ENCODE measurements at regions not wholly inside any gene's neighbourhood (a gene's known extent, or its start where the extent isn't known, plus 50 kb on each side); places are given as distances from the start of the nearest gene placed in this dataset.
A peak's percentile ranks its signal among the peaks of the same experiment; 100 is the strongest.
"Not testable (repeated sequence)": the region's sequence is repeated elsewhere in the genome, so short reads cannot be mapped to it uniquely, and the experiment has no call there.

DNA sequence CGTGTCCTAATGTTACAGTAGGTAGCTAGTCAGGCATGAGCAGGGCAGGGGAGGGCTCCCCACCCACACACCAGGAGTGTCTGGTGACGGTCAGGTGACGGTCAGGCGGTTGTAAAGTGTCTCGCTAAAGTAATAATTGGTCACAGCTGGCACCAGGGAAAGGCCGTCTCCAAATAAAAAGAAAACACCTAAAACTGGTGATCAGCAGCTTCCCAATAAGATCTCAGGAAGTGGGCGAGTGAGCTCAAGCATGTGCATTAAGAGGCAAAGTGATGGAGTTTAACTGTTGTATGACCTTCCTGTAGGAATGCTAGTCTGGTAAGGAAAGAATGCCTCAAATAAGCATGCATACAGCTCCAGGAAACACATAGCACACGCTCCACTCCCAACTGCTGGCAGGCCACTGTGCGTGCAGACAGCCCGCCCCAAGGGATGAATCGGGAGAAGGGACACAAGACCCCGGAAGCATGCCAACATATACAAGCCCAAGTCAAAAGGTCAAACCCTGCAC is 177.1 kb downstream of the RNF144A start:
- in situ Hi-C loops (cut with HindIII; ENCODE audit: low pct_unique_long_range_greater_than_20kb, low sequenced_read_pairs), result no loop called here
- peak in 1 of 2 experiments; percentile 23 for DNase-seq (ENCODE audit: low read depth in 1 of 2, low spot score in 1 of 2)
- TF ChIP-seq JUND (IDR thresholded peaks at IDR 0.05; ENCODE audit: low read depth), result no peak

DNA sequence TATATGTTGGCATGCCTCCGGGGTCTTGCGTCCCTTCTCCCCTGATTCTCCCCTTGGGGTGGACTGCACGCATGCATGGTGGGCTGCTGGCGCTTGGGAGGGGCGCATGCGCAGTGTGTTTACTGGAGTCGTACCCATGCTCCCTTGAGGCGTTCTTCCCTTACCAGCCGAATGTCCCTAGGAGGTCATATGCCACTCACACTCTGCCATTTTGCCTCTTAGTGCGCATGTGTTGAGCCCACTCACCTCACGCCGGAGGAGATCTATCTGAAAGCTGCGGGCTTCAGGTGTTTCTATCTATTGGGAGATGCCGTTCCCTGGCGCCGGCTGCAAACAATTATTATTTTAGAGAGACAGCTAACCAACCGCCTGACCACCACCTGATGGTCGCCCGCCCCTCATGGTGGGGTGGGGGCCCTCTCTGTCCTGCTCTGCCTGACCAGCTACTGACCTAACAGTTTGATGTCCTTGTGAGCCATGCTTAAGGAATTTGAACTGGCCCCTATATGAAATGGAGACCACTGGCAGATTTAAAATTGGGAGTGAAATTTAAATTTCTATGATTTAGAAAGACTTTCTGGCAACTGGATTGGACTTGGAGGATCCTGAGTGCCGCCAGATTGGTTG is 179.6 kb downstream of the RNF144A start:
- in situ Hi-C loops (cut with HindIII; ENCODE audit: low pct_unique_long_range_greater_than_20kb, low sequenced_read_pairs), result no loop called here
- DNase-seq (ENCODE audit: low read depth in 1 of 2, low spot score in 1 of 2), result no peak
- no peak for TF ChIP-seq JUND (IDR thresholded peaks at IDR 0.05; ENCODE audit: low read depth)

DNA sequence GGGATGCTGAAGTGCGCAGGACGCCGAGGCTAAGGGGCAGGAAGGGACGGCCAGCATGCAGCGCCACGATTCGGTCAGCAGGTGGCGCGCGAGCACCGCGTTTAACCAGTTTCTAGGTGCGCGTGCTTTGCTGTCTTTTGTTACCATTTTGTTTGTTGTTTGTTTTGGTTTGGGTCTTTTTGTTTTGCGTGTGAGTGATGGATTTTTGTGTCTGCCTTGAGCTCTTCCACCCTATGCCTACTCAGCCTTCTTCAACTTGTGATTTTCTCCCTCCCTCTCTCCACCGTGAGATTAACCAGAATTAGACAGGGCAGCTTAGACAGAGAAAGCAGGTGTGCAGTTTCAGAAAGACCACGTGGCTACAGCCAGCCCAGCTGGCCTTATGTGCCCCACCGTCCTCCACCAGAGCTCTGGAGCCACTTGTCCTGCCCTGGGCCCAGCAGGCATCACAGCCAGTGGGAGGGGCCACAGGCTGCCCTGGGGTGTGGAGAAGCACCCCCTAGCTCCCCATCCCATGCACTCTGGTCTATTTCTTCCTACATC is 180.2 kb downstream of the RNF144A start:
- TF ChIP-seq JUND (IDR thresholded peaks at IDR 0.05; ENCODE audit: low read depth), result no peak
- DNase-seq (ENCODE audit: low read depth in 1 of 2, low spot score in 1 of 2), result peak; percentile 33 to 65
- in situ Hi-C loops (cut with HindIII; ENCODE audit: low pct_unique_long_range_greater_than_20kb, low sequenced_read_pairs), result no loop called here

DNA sequence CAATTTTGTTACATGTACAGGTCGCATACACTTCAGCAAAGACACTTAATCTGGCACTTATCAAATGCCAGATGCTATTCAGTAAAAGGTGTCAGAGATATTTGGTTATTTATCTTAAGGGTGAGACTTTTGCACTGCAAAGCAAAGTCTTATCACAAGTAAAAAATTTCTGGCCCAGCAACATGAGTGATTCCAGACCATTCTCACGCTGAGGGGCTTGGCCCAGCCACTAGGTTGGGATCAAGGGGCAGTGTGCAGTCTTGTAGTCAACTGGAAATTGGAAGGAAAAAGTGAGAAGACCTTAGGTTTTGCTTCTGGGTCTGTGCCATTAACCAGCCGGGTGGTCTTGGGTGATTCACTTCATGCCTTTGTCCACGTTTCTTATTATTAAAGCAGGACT is 181.6 kb downstream of the RNF144A start:
- no peak for TF ChIP-seq JUND (IDR thresholded peaks at IDR 0.05; ENCODE audit: low read depth)
- DNase-seq (ENCODE audit: low read depth in 1 of 2, low spot score in 1 of 2), result no peak
- in situ Hi-C loops (cut with HindIII; ENCODE audit: low pct_unique_long_range_greater_than_20kb, low sequenced_read_pairs), result no loop called here

DNA sequence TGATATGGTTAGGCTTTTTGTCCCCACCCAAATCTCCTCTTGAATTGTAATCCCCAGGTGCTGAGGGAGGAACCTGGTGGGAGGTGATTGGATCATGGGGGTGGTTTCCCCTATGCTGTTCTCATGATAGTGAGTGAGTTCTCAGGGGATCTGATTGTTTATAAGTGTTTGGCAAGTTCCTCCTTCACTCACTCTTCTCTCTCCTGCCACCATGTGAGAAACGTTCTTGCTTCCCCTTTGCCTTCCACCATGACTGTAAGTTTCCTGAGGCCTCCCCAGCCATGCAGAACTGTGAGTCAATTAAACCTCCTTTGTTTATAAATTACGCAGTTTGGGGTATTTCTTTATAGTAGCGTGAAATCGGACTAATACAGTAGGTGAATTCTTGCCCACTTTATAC is 182.5 kb downstream of the RNF144A start:
- DNase-seq (ENCODE audit: low read depth in 1 of 2, low spot score in 1 of 2); in situ Hi-C loops (cut with HindIII; ENCODE audit: low pct_unique_long_range_greater_than_20kb, low sequenced_read_pairs): not testable (repeated sequence)

DNA sequence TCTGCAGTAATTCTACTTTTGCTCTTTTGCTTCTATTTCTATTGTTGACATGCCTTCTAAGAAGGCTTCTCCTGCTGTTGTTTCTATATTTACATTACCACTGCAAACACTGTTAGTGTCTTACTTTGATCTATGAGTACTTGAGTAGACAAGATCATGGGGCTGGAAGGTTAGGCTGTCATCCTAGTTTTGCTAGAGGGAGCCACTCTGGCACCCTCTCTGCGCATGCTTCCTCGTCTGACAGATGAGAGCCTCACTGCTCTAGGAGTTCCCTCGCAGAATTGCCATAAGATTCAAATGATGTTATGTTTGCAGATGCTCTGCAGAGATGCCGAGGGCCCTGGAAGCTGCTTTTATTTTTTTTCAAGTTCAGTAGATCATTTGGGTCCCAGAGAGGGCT is 185.6 kb downstream of the RNF144A start:
- no peak for DNase-seq (ENCODE audit: low read depth in 1 of 2, low spot score in 1 of 2)
- in situ Hi-C loops (cut with HindIII; ENCODE audit: low pct_unique_long_range_greater_than_20kb, low sequenced_read_pairs), result no loop called here
- TF ChIP-seq JUND (IDR thresholded peaks at IDR 0.05; ENCODE audit: low read depth), result no peak

DNA sequence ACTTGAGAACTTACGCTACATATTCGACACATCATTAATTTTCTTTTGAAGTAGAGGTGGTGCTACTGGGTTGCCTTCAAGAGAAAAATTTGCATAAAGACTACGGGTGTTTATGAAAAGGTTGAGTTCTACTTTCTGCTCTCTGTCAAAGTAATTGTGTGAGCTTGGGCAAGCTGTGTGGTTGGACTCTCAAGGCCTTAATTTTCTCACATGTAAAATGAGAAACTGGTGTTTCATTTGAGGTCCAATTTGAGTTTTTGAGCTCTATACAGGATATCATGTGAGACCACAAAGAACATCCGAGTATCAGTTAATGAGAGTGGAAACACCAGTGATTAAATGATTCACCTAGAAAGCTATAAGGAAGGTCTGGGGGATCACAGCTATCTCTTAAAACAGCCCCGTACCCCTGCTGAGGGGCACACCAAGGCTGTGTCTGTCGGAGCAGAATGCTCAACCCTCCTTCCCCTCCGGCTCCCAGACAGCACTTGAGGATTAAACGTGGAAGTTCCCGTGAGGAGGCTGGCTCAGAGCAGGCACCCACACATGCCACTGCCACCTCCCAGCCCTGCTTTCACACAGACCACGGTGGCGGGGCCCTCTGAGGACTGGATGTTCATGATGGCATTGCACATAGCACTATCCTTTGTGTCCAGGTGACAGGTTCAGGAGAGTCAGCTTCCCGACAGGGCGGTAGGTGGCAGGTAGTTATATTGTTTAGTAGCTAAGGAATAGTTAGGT is 191.8 kb downstream of the RNF144A start:
- in situ Hi-C loops (cut with HindIII; ENCODE audit: low pct_unique_long_range_greater_than_20kb, low sequenced_read_pairs), result no loop called here
- no peak for DNase-seq (ENCODE audit: low read depth in 1 of 2, low spot score in 1 of 2)
- no peak for TF ChIP-seq JUND (IDR thresholded peaks at IDR 0.05; ENCODE audit: low read depth)

DNA sequence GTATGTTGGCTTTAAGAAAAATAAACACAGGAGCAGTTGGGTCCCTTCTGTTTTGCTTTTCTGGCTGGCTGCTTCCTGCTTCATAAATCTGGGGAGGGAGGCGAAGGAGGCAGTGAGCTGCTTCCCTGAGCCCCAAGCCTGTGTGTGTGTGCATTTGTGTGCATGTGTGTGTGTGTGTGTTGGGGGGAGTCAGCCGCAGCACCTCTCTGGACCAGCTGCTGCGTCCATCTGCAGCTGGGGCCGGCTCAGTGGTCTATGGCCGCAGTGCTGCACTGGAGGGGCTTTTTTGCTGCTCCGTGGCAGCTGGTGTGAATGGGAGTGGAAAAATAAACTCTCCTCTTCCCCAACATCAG is 192.3 kb downstream of the RNF144A start:
- DNase-seq (ENCODE audit: low read depth in 1 of 2, low spot score in 1 of 2), result no peak
- in situ Hi-C loops (cut with HindIII; ENCODE audit: low pct_unique_long_range_greater_than_20kb, low sequenced_read_pairs), result no loop called here
- no peak for TF ChIP-seq JUND (IDR thresholded peaks at IDR 0.05; ENCODE audit: low read depth)

DNA sequence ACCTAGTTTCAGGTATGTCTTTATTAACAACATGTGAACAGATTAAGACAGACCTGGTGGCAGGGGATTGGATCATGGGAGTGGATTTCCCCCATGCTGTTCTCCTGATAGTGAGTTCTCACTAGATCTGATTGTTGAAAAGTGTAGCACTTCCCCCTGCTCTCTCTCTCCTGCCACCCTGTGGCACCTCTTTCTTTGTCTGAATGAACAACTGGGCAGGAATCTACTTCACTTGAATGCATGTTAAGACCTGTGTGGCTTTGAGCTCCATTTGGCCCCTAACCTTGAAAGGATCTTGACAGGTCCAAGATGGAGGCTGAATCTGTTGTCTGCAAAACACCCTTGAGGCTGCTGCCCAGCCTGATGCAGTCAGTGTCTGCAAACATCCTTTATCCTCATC is 194.4 kb downstream of the RNF144A start:
- in situ Hi-C loops (cut with HindIII; ENCODE audit: low pct_unique_long_range_greater_than_20kb, low sequenced_read_pairs), result no loop called here
- no peak for TF ChIP-seq JUND (IDR thresholded peaks at IDR 0.05; ENCODE audit: low read depth)
- DNase-seq (ENCODE audit: low read depth in 1 of 2, low spot score in 1 of 2), result peak in 1 of 2 experiments; percentile 39

DNA sequence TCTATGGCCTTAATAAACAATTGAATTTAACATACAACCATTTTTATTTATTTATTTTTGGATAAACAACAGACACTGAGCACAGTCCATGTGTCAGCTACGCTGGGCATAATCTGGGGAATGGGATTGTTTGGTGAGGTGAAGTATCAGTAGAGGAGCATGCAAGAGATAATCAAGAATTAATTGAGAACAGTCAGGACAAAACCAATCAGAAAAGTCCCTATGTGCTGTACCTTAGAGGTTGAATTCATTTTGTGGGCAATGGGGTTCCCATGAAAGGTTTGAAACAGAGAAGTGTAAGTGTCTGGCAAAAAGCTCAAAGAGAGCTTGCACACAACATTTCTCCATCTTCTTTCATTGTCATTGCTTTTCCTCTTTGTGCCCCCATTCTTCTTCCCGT is 198.2 kb downstream of the RNF144A start:
- TF ChIP-seq JUND (IDR thresholded peaks at IDR 0.05; ENCODE audit: low read depth), result no peak
- in situ Hi-C loops (cut with HindIII; ENCODE audit: low pct_unique_long_range_greater_than_20kb, low sequenced_read_pairs), result no loop called here
- no peak for DNase-seq (ENCODE audit: low read depth in 1 of 2, low spot score in 1 of 2)

DNA sequence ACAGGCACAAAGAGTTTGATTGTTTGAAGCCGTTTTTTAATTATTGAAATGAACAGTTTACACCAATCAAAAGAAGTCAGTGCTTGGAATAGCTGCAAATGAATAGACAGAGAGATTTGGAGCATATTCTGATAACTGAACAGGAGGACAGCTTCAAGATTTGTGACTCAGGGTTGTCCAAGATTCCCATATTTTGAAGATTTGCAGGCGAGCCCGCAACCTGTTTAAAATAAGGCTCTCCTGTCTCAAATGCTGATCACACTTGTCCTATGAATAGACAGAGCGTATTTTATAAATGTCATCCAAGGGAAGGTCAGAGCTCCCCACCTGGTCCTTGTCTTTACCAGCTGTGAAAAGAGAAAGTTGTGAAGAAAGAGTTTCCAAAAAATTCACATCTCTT is 198.7 kb downstream of the RNF144A start:
- DNase-seq (ENCODE audit: low read depth in 1 of 2, low spot score in 1 of 2), result no peak
- in situ Hi-C loops (cut with HindIII; ENCODE audit: low pct_unique_long_range_greater_than_20kb, low sequenced_read_pairs), result no loop called here
- TF ChIP-seq JUND (IDR thresholded peaks at IDR 0.05; ENCODE audit: low read depth), result no peak

DNA sequence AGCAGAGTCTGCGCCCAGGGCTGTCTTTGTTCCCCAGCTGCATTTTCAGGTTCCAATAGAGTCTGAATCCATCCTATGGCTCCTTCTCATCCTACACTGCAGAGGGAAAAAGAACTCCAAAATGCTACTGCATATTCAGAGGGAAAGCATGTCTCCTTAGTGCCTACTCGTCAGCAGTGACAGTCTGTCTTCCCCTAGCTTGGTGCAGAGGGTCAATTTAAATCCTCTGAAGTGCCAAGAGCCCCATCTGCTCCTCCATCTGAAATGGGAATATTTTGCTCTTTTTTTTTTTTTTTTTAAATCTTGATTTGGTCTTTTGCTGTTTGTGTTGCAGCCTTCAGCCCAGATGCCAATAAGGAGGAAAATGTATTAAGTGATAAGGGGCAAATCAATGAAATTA is 199.3 kb downstream of the RNF144A start:
- TF ChIP-seq JUND (IDR thresholded peaks at IDR 0.05; ENCODE audit: low read depth), result no peak
- in situ Hi-C loops (cut with HindIII; ENCODE audit: low pct_unique_long_range_greater_than_20kb, low sequenced_read_pairs), result no loop called here
- DNase-seq (ENCODE audit: low read depth in 1 of 2, low spot score in 1 of 2), result no peak

DNA sequence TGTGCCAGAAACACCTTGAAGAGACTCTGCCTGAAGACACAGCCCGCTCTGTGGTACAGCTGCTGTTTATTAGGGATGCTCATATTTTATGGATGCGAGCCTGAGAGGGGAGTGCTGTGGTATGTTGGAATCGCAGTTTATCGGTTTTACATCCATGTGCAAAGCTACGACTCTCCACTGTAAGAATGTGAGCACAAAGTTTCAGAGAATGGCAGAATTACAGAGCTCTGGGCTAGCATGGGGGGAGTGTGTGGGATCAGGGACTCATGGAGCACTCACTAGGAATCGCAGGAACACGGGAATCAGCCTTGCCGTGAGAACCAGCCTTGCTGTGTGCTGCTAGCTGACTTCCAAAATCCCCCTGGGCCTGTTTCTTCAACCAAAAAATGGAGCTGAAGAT is 199.9 kb downstream of the RNF144A start:
- DNase-seq (ENCODE audit: low read depth in 1 of 2, low spot score in 1 of 2), result no peak
- no peak for TF ChIP-seq JUND (IDR thresholded peaks at IDR 0.05; ENCODE audit: low read depth)
- in situ Hi-C loops (cut with HindIII; ENCODE audit: low pct_unique_long_range_greater_than_20kb, low sequenced_read_pairs), result no loop called here

Measured in T47D (cell line).